ENCODE measurements at regions not wholly inside any gene's neighbourhood (a gene's known extent, or its start where the extent isn't known, plus 50 kb on each side); places are given as distances from the start of the nearest gene placed in this dataset.

- ATAC-seq (no peak), DNase-seq (ENCODE audit: low spot score) (no peak), FAIRE-seq (no peak)
- ChIA-PET CTCF (ENCODE audit: low intra/inter-chr PET ratio, low total read pairs) (no interaction called here), POLR2A (no interaction called here)
- Histone ChIP-seq H3K4me1 (ENCODE audit: insufficient read depth, low read length) (peaks cover 7% of the 10 kb centered on the region; the same call in 1 of the 2 replicates), H3K4me2 (ENCODE audit: low read depth, low read length) (no peak overlapping the region), H3K4me3 (replicated peaks in 1 of 3; ENCODE audit: insufficient read depth in 1 of 3, low read depth in 2 of 3, low read length in 3 of 3) (no peak overlapping the region), H3K36me3 (replicated peaks in 1 of 2; ENCODE audit: control insufficient read depth in 1 of 2, insufficient read depth in 2 of 2, low read length in 2 of 2) (no peaks in the 10 kb centered on the region), H3K79me2 (ENCODE audit: insufficient read depth, low read length) (no peaks in the 10 kb centered on the region), H2AFZ (ENCODE audit: low read length) (no peak overlapping the region), H3K27ac (ENCODE audit: extremely low read length, insufficient read depth, low read length) (no peak overlapping the region), H4K20me1 (ENCODE audit: insufficient read depth, low read length) (no peaks in the 10 kb centered on the region), H3K9ac (ENCODE audit: insufficient read depth, low read depth, low read length) (no peak overlapping the region), H3K27me3 (ENCODE audit: control insufficient read depth in 1 of 2, insufficient read depth in 2 of 2, low read length in 2 of 2) (peaks cover 0 to 5% of the 10 kb centered on the region in 2 experiments; a peak in 2 of 5 replicates), H3K9me3 (ENCODE audit: low read length) (no peaks in the 10 kb centered on the region)
- intact Hi-C loops (cut with micrococcal nuclease; ENCODE audit: unreplicated experiment) (no loop called here), in situ Hi-C loops (cut with HindIII; ENCODE audit: extremely low pct_ligation_motif_present, low pct_unique_long_range_greater_than_20kb) (no loop called here)
- TF ChIP-seq NFE2L2 (IDR thresholded peaks at IDR 0.05; ENCODE audit: low read length) (peak; percentile 42), ZNF530 (CRISPR knock-in tag; IDR thresholded peaks at IDR 0.05; ENCODE audit: low read depth) (no peak)
- 25% methylated on average over 3 of the region's 3 CpGs for WGBS (ENCODE audit: low lambda C conversion rate)
- no TSS peak for BruUV-seq (replicated peaks)
Observed at GRCh38 chr2:104425850-104426595, 427.9 kb upstream of the POU3F3 start.

DNA sequence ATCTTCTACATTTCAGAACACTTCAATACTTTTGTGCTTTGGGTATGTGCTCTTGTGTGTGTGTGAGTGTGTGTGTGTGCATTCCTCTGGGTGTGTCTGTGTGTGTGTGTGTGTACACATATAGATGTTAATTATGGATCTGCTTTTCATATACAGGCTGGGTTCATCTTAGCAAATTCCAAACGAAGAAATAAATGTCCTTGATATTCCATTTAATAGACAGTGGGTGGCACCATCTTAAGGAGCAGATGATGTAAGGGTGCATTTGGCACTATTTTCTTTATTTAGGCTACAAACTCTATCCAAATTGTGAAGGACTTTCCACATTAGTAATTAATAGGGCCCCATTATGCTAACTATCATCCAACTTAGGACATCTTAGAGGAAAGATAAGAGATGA lies 425.8 kb upstream of the POU3F3 start:
- ATAC-seq (no peak), FAIRE-seq (no peak)
- intact Hi-C loops (cut with micrococcal nuclease; ENCODE audit: unreplicated experiment): no loop called here

More for the DNA sequence above, 425.8 kb upstream of the POU3F3 start:
- Histone ChIP-seq H3K4me2 (ENCODE audit: low read depth, low read length) (no peak overlapping the region), H3K36me3 (replicated peaks in 1 of 2; ENCODE audit: control insufficient read depth in 1 of 2, insufficient read depth in 2 of 2, low read length in 2 of 2) (no peaks in the 10 kb centered on the region), H3K9ac (ENCODE audit: insufficient read depth, low read depth, low read length) (no peak overlapping the region), H3K9me3 (ENCODE audit: low read length) (no peaks in the 10 kb centered on the region), H3K27ac (ENCODE audit: extremely low read length, insufficient read depth, low read length) (no peak overlapping the region), H4K20me1 (ENCODE audit: insufficient read depth, low read length) (no peaks in the 10 kb centered on the region), H3K4me1 (ENCODE audit: insufficient read depth, low read length) (peaks cover 7% of the 10 kb centered on the region; the same call in 1 of the 2 replicates), H3K79me2 (ENCODE audit: insufficient read depth, low read length) (no peaks in the 10 kb centered on the region), H3K4me3 (replicated peaks in 1 of 3; ENCODE audit: insufficient read depth in 1 of 3, low read depth in 2 of 3, low read length in 3 of 3) (no peak overlapping the region), H3K27me3 (ENCODE audit: control insufficient read depth in 1 of 2, insufficient read depth in 2 of 2, low read length in 2 of 2) (peaks cover 0 to 5% of the 10 kb centered on the region in 2 experiments; a peak in 2 of 5 replicates), H2AFZ (ENCODE audit: low read length) (no peak overlapping the region)
- no TSS peak for BruUV-seq (replicated peaks)
- ChIA-PET POLR2A (no interaction called here), CTCF (ENCODE audit: low intra/inter-chr PET ratio, low total read pairs) (no interaction called here)
- 0% methylated on average over 1 of the region's 1 CpG for WGBS (ENCODE audit: low lambda C conversion rate)
- in situ Hi-C loops (cut with HindIII; ENCODE audit: extremely low pct_ligation_motif_present, low pct_unique_long_range_greater_than_20kb): no loop called here
- no peak for DNase-seq (ENCODE audit: low spot score)
- TF ChIP-seq EZH2 (conservative IDR thresholded peaks at IDR 0.05; ENCODE audit: low read depth, low read length) (no peak), SOX13 (IDR thresholded peaks at IDR 0.05) (no peak), SOX13 (CRISPR knock-in tag; conservative IDR thresholded peaks at IDR 0.05 in 1 of 2, IDR thresholded peaks at IDR 0.05 in 1 of 2) (no peak), ZNF24 (IDR thresholded peaks at IDR 0.05) (no peak), RFX3 (CRISPR knock-in tag; IDR thresholded peaks at IDR 0.05) (no peak)

Measured in HepG2 (cell line).